Fibroblast of villous mesenchyme (primary cell): ENCODE measurements at regions not wholly inside any gene's neighbourhood (a gene's known extent, or its start where the extent isn't known, plus 50 kb on each side); places are given as distances from the start of the nearest gene placed in this dataset.

Experiments
- DNase-seq: peaks from one replicate; pipeline ENCODE4 v3.0.0-alpha.2; 2010; ENCODE audit warnings: low read depth
- H3K4me3 ChIP-seq: 2 replicates; pipeline ENCODE4 v1.5.1; 2011; ENCODE audit warnings: low read depth, mild to moderate bottlenecking, low read length
- TF ChIP-seq, protein P1 (sequence below): IDR thresholded peaks from 2 replicates; pipeline ENCODE4 v1.5.1; 2012; ENCODE audit warnings: low read depth, mild to moderate bottlenecking, low read length; ENCODE audit not compliant: insufficient read depth

DNA sequence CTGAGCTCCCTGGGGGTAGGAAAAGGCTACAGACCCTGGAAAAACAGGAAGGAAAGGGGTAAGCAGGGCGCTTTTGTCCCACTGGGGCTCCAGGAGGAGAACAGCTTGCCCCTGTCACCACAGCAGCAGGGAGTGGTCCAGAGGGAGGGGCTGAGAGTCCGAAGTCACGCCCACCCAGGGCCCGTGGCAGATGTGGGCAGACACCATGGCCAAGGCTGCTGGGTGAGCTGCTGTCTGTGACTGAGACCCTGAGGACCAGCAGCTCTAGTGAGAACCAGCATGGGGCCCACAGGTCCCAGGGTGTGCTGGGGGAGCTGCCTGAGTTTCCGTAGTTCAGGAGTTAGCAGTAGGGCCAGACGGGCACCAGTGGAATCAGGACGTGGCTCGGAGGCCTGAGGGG, 162.0 kb downstream of the SPP2 start:
- TF ChIP-seq, protein P1, sequence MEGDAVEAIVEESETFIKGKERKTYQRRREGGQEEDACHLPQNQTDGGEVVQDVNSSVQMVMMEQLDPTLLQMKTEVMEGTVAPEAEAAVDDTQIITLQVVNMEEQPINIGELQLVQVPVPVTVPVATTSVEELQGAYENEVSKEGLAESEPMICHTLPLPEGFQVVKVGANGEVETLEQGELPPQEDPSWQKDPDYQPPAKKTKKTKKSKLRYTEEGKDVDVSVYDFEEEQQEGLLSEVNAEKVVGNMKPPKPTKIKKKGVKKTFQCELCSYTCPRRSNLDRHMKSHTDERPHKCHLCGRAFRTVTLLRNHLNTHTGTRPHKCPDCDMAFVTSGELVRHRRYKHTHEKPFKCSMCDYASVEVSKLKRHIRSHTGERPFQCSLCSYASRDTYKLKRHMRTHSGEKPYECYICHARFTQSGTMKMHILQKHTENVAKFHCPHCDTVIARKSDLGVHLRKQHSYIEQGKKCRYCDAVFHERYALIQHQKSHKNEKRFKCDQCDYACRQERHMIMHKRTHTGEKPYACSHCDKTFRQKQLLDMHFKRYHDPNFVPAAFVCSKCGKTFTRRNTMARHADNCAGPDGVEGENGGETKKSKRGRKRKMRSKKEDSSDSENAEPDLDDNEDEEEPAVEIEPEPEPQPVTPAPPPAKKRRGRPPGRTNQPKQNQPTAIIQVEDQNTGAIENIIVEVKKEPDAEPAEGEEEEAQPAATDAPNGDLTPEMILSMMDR = no peak
- no peak overlapping the region for H3K4me3 ChIP-seq
- DNase-seq = no peak

DNA sequence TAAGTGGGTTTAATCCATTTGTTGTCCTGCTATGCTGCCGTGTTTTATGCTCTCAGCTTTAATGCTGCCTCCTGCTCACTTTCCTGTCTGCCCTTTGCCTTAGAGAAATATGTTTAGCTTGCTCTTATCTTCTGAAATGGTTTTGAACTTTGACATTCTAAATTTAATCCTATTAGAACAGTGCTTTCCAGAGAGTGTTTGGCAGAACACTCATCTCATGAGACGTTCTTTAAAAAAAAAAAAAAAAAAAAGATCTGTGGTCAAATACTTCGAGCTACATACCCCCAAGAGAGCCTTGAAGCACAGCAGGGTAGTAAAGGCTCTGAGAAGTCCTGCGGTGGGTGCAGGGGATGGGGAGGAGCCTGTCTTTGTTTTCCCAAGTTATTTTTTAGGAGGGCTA, 161.3 kb downstream of the SPP2 start:
- TF ChIP-seq, protein P1 = no peak
- no peak overlapping the region for H3K4me3 ChIP-seq
- peak; percentile 28 for DNase-seq

- DNase-seq = no peak
- H3K4me3 ChIP-seq = no peak overlapping the region
- TF ChIP-seq, protein P1 = no peak
These were observed 156.2 kb downstream of the SPP2 start for GRCh38 chr2:234206738-234207137.

DNA sequence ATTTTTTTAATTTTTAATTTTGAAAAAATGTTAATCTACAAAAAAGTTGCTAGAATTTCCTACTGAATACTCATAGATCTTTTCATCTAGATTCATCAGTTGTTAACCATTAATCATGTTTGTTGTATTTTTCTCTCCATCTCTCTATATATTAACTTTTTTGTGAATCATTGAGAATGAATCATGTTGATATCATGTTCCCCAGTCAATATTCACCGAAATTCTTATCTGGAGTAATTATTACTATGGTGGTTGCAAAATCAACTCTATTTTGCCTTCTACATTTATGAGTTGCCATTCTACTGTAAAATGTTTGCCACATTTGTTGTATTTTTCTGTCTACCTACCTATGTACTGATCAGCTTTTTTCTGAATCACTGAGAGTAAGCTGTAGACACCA, 154.0 kb downstream of the SPP2 start:
- no peak overlapping the region for H3K4me3 ChIP-seq
- no peak for DNase-seq
- TF ChIP-seq, protein P1 = no peak

DNA sequence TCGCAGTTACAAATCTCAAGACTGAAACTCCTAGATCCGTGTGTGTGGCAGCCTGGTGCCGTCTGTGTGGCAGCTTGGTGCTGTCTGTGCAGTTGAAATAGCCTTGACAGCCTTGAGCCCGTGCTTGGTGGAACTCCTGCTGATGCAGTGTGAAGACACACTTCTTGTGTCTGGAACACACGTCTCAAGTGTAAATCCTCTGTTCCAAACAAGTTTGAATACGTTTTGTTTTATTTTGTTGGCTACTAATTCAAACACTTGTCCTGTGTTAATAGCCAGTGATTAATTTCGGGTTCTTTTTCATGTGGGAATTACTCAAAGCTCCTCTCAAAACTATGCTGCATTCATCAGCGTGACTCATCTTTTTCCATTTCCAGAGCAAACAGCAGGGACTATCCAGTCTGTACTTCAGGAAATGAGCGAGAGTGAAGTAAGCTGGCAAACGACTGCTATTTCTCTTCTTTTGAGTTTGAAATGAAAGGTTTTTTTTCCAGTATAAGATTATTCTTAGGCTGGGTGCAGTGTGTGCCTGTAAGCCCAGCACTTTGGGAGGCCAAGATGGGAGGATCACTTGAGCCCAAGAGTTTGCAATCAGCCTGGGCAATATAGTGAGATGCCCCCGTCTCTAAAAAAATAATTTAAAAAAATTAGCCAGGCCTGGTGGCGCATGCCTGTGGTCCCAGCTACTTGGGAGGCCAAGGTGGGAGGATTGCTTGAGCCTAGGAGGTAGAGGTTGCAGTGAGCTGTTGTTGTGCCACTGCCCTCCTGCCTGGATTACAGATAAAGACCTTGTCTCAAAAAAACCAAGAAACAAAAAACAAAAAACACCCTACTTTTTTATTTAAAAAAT, 152.9 kb downstream of the SPP2 start:
- no peak overlapping the region for H3K4me3 ChIP-seq
- TF ChIP-seq, protein P1 = no peak
- peak; percentile 92 for DNase-seq

GRCh38 chr2:234202601-234203000, 152.1 kb downstream of the SPP2 start:
- TF ChIP-seq, protein P1 = no peak
- H3K4me3 ChIP-seq = no peak overlapping the region
- DNase-seq = no peak

- DNase-seq = no peak
- TF ChIP-seq, protein P1 = no peak
These were observed 149.5 kb downstream of the SPP2 start for GRCh38 chr2:234199996-234200395.

More at GRCh38 chr2:234199996-234200395, 149.5 kb downstream of the SPP2 start:
- no peak overlapping the region for H3K4me3 ChIP-seq
